Retinal pigment epithelial cell (primary cell): ENCODE measurements at regions not wholly inside any gene's neighbourhood (a gene's known extent, or its start where the extent isn't known, plus 50 kb on each side); places are given as distances from the start of the nearest gene placed in this dataset.

Source experiments
- DNase-seq: peaks from one replicate; pipeline ENCODE4 v3.0.0-alpha.2; 2010; ENCODE audit warnings: low read depth
- H3K4me3 ChIP-seq: 2 replicates; pipeline ENCODE4 v1.5.1; 2011; ENCODE audit warnings: mild to moderate bottlenecking, low read length, control low read depth, moderate library complexity
- TF ChIP-seq, protein P1 (sequence below): conservative IDR thresholded peaks from 2 replicates; pipeline ENCODE4 v1.5.1; 2011; ENCODE audit warnings: low read depth, low read length, control low read depth, inconsistent platforms

DNA sequence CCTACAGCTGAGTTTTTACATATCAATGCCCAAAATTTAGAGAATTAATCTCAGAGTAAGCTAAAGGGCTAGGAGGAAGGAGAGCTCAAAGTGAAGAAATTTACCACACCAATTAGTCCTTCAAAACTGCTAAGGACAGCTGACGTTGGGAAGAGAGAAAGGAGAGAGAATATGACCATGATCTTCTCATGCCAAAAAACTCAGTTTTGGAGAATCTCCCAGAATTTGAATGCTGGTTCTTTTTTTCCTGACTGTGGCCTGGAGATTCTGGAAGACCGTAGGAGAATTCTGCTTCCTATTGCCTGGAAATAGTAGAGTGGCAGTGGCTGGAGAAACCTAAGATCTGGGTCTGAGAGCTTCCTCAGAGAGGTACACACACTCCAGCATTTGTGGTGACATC lies 834.4 kb upstream of the SLIT2 start:
- no peak for DNase-seq
- no peak overlapping the region for H3K4me3 ChIP-seq
- TF ChIP-seq, protein P1, sequence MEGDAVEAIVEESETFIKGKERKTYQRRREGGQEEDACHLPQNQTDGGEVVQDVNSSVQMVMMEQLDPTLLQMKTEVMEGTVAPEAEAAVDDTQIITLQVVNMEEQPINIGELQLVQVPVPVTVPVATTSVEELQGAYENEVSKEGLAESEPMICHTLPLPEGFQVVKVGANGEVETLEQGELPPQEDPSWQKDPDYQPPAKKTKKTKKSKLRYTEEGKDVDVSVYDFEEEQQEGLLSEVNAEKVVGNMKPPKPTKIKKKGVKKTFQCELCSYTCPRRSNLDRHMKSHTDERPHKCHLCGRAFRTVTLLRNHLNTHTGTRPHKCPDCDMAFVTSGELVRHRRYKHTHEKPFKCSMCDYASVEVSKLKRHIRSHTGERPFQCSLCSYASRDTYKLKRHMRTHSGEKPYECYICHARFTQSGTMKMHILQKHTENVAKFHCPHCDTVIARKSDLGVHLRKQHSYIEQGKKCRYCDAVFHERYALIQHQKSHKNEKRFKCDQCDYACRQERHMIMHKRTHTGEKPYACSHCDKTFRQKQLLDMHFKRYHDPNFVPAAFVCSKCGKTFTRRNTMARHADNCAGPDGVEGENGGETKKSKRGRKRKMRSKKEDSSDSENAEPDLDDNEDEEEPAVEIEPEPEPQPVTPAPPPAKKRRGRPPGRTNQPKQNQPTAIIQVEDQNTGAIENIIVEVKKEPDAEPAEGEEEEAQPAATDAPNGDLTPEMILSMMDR: no peak

DNA sequence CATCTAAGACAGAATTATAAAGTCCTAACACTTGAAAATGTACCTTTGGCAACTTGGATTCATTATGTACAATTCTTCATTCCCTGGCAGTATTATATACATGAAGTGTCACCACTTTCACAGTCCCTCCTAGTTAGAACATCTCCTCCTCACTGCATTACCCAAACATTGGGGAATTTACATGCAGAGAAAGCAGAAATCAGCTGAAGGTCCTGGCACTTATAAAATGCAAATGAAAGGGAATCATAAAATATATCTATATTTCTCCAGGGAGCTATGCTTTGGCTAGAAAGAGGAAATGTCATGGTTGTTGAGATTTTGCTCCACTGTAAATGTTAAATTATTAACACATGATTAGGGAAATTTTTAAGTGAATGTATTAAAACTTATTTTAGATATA lies 835.6 kb upstream of the SLIT2 start:
- no peak for DNase-seq
- TF ChIP-seq, protein P1: no peak
- no peak overlapping the region for H3K4me3 ChIP-seq

DNA sequence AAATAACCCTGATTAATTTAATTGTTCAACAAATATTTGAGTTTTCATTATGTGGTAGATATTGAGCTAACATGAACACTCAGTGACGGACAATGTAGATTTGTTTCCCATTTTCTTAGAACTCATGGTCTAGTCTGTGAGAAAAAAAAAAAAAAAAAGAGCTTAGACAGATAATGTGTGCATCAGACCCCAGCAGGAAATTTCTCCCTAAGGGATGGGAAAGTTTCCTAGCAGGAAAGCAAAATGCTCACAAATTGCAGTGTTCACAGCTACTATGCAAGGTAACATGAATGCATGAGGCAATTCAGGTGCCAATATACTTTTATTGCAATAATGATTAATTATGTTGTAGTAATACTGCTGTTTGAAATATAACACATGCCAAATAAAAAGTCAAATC lies 843.2 kb upstream of the SLIT2 start:
- TF ChIP-seq, protein P1: no peak
- no peak for DNase-seq
- no peak overlapping the region for H3K4me3 ChIP-seq

DNA sequence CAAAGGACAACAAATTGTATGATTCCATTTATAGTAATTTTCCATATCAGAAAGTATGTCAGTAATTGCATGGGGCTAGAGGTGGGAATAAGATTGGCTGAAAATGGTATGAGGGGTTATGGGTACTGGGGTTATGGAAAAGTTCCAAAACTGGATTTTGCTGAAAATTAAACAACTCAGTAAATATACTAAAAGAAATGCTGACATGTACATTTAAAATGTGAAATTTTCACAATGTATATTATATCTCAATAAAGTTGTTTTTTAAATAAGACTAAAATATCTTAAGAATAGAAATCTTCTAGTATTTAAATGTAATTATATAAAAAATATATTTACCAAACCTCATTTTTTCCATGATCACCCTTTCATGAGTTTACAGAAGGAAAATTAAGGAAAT lies 844.9 kb upstream of the SLIT2 start:
- TF ChIP-seq, protein P1: no peak
- H3K4me3 ChIP-seq: no peak overlapping the region

DNA sequence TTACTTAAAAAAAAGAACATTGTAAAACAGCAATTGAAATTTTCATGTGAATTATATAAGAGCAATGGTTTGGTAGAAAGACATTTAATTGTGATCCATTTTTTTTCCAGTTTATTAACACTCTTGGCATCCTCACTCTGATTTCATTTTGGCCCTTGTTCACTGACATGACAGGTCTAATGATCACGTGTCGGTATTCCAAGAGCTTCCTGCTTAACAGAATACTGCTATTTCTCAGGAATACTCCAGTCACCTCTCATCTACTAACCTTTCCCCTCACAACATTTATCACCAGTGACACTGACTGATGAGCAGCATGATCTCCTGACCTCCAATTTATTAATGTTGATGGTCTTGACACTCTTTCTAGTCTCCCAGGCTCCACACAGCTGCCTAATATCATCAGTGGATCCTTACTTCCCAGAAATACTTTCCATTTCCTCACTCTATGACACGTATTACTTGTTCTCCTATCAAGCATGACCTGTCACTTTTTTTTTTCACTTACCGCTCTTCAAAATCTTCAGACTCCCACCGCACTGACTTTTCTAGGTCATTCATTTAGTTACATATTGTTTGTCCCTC lies 847.8 kb upstream of the SLIT2 start:
- DNase-seq: no peak
- TF ChIP-seq, protein P1: no peak
- H3K4me3 ChIP-seq: no peak overlapping the region

More for the DNA sequence above, 844.9 kb upstream of the SLIT2 start:
- DNase-seq: no peak

DNA sequence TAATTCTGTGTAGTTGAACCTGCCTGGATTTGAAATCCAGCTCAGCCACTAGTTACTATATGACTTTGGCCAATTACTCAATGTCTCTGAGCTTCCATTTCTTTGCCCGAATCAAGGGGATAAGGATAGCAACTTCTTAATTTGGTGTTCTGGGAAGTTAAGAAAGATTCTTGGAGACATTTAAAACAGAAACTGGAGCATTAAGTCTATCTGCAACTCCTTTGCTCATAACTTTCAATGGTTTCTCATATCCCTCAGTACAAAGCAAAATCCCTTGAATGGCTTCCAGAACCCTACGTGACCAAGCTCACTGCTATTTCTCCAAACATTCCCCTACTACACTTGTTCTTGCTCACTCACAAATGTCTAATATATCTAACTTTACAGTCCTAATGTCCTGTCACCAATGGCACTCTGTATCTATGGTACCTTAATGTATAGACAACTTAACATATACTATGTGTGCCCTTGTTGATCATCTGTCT lies 849.1 kb upstream of the SLIT2 start:
- no peak overlapping the region for H3K4me3 ChIP-seq
- TF ChIP-seq, protein P1: no peak
- no peak for DNase-seq

DNA sequence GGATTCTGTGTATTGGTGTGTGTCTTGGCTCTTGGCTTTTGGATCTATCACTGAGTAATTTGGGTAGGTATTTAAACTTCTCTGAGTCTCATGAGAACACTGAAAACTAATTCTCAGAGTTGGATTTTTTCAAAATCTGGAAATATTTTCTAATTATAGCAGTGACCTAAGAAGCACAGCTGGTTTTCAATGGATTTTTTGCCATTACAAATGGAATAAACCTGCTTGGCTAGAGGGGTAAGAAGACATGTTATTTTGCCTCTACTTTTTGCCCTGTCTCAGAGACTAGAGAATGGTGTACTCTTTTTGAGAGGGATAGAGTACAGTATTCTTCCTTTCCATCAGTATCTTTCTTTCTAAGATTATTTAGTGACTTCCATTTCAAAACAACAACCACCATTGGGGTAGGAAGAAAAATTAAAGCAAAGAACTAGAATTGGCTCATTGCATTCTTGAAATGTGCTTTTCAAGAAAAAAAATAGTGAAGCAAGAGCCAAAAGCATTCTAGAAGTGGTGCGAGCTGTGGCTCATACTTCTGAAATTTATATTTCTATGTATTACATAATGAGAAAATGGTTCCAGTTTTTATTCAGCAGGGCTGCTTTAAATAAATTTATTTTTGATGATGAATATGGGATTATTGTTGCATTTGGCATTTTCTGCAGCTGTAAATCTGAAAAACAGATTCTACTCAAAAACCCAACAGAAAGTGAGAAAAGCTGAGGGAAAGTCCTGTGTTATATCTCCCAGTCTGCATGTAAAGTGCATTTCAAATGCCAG lies 850.2 kb upstream of the SLIT2 start:
- no peak overlapping the region for H3K4me3 ChIP-seq
- TF ChIP-seq, protein P1: no peak
- no peak for DNase-seq
